H4 (cell line): ENCODE measurements at regions not wholly inside any gene's neighbourhood (a gene's known extent, or its start where the extent isn't known, plus 50 kb on each side); places are given as distances from the start of the nearest gene placed in this dataset.
"Not testable (repeated sequence)": the region's sequence is repeated elsewhere in the genome, so short reads cannot be mapped to it uniquely, and the experiment has no call there.

Source experiments
- DNase-seq: peaks from one replicate; pipeline ENCODE4 v3.0.0-alpha.2; 2015; ENCODE audit warnings: low spot score

DNA sequence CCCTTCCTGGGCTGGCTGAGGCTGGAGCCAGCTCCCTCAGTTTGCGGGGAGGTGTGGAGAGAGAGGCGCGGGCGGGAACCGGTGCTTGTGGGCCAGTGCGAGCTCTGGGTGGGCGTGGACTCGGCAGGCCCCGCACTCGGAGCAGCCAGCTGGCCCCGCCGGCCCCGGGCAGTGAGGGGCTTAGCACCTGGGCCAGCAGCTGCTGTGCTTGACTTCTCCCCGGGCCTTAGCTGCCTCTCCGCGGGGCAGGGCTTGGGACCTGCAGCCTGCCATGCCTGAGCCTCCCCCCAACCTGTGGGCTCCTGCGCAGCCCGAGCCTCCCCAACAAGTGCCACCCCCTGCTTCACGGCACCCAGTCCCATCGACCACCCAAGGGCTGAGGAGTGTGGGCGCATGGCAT, 81.6 kb upstream of the CCNG1 start:
- DNase-seq = not testable (repeated sequence)

DNA sequence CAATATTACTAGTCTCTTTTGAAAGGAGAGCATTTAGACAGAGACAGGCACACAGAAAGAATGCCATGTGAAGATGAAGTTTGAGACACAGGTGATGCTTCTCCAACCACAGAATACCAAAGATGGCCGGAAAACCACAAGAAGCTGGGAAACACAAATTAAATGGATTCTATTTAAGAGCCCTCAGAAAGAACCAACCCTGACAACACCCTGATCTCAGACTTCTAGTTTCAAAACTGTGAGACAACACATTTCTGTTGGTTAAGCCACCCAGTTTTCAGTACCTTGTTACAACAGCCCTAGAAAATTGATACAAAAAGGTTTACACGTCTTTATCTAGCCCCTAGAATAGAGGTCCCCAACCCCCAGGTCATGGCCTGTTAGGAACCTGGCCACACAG, 79.8 kb upstream of the CCNG1 start:
- no peak for DNase-seq

DNA sequence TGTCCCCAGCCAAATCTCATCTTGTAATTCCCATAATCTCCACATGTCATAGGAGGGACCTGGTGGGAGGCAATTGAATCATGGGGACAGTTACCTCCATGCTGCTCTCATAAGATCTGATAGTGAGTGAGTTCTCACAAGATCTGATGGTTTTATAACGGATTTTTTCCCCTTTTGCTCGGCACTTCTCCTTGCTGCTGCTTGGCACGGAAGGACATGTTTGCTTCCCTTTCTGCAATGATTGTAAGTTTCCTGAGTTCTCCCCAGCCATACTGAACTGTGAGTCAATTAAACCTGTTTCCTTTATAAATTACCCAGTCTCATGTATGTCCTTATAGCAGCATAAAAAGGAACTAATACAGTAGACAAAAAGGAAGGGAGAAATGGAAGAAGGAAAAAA, 76.7 kb upstream of the CCNG1 start:
- no peak for DNase-seq

DNA sequence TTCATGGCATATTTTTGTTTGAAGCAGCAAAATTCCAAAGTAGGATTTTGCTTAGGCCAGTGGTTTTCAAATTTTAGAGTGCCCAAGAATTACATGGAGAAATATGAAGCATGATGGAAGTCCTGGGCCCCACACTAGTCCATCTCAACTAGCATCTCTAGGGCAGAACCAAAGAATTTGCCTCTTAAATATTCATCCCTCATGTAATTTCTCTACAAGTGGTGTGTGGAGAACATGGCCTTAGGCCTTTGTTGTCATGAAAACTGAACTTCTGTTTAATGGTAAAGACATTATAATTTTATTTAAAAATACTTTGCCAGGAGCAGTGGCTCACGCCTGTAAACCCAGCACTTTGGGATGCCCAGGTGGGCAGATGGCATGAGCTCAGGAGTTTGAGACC, 75.9 kb upstream of the CCNG1 start:
- no peak for DNase-seq

DNA sequence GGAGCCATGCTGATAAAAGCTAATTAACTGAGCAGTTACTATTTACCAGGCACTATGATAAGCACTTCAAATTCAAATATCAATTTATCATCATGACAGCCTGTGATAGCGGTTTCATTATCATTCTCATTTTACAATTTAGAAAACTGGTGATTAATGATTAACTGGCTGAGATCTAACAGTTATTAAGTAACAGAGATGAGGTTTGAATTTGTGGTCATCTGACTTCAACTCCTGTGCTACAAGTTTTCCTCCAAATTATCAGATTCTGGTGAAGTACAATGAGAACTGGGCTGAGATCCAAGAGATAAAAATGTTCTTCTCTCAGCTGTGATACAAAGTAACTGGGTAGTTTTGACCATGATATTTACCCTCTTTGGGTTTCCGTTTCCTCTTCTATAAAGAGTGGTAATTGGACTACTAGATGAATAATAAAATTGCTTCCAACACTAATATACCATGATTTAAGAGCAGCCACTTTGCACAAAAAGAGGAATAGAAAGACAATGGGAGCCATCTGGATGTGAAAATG, 74.5 kb upstream of the CCNG1 start:
- DNase-seq = no peak

DNA sequence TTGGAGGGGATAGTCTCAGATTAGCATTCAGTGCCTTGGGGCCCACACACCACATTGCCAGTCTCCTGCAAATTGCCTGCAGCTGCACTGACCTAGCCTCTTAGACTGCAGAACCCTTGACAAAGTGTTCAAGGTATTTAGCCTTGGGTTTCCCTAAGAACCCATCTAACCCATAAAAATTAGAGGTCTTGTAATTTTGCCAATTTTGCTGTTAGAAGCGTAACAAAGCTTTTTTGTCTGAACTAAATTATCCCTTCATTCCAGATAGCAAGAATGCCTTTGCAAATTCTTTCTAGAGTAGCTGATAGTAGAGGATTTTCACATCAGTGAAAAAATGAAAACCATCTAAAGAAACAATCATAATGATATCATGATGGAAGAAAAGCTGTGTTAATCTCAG, 74.0 kb upstream of the CCNG1 start:
- DNase-seq = no peak

DNA sequence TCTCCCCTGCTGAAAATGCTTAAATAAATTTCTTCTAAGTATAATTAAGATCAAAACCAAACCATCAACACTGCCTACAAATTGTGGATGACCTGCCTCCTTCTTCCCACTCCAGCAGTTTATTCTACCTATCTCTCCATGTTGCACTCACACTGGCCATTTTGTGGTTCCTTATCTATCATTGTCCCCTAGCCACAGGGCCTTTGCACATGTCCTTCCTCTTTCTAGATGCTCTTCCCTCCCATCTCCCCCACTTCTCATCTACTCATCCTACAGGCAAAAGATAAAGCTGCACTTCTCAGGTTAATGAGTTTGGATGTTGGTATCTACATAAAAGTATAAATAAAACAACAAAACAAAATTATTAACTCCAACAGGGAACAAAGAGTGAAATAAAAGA, 70.6 kb upstream of the CCNG1 start:
- no peak for DNase-seq

DNA sequence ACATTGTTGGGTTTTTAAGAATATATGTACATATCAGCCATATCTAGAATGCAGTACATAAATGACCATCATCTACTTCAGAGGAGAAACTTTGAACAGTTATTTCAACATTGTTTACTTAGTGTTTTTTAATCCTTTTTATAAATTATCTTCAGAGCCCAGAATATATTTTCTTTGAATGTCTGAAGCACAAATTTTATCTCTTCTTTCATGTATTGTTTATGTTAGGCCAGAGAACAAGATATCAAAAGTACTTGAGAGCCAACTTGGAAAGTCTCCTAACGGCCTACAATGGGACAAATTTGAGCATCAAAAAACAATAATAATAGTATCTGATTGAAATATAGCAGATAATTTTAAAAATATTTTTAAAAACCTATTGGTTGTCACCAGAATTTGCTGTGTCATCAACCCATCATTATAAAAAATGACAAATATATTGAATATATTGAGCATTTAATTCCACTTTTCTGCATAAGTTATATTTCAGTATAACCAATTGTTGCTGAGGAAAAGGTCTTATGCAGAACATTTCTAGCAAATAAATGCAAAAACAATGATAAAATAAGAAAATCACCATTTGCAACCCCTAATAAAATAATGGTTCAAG, 67.5 kb upstream of the CCNG1 start:
- DNase-seq = no peak

DNA sequence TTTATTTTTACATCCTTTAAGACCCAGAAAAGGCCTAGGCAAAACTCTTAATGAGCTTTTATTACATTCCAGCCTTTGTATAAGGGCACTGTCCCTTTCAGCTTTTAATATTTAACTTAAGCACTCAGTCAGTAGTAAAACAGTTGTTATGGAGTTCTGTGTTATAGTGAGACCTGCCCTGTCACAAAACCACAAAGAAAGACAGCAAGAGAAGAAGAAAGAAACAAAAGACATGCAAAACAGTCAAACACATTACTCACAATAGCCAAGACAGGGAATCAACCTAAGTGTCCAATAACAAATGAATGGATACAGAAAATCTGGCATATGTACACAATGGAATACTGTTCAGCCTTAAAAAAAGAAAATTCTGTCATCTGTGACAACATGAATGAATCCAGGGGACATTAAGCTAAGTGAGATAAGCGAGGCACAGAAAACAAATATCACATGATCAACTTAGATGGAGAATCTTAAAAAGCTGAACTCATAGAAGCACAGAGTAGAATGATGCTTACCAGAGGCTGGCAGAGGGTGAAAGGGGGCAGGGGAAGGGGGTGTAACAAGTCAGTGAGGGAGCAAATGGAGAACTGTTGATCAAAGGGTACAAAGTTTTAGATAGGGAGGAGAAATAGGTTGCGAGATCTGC, 63.8 kb upstream of the CCNG1 start:
- DNase-seq = no peak

DNA sequence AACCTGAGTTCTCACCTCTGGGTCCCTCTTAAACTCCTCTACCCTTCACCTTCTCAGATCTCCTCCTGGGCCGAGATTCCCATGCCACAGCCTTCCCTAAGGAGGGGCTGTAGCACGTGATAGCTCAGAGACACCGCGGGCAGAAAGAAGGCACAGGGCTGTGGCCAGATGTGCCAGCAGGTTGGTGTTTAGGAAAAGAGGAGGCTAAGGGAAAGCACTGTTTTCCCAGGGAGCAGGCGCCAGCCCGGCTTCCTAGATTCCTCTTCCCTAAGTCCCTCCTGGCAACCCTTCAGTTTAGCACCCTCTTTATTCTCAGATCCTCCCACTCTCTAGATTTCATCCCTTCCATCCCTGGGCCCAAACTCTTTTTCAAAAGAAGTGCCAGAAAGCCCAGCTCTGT, 59.4 kb upstream of the CCNG1 start:
- no peak for DNase-seq

DNA sequence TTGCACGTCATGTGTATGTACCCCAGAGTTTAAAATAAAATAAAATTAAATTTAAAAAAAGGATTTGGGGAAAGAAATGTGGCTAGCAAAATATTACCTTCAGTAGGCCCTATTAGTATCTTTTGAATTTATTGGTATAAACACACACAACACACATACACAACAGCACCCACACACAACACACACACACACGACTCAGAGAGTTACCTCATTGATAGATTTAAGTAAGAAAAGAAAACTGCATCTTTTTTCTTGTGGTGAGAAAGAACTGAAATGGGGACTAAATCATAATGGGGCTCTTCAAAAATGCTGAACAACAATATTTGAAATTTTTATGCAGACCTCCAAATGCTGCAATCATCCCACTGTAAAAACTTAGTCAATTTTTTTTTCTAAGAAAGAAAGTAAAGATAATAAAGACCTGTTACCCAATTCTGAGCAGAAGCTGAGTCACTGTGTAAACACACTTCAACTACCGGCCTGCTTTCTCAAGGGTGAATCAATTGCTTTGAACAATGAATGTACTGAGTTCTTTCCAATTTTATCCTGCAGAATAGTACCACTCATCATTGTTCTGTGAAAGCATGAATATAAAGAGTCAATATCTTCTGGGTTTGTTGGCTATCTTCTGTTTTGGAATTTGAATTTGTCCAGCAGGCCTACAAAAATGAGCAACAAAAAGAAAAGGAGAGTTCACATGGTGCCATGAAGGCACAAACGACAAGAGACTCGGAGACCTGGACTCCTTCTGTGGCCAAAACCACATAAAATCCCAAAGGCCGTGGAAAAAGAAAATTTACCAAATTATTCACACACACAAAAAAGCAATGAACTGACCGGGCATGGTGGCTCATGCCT, 57.9 kb upstream of the CCNG1 start:
- DNase-seq = peak; percentile 78

DNA sequence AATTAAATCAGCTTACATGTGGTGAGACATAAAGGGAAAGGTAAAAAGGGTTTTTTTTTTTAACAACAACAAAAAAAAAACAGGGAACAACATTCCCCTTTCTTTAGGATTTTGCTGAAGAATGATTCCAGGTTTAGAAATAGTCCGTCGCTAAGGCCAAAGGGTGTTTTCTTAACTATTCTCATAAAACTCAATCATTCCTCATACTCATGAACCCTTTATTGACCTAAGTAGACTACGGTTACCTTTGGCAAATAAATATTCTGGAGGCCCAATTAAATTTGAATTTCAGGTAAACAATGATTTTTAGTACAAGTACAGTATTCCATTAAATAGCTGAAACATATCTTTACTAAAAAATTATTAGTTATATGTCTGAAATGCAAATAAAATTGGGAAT, 55.6 kb upstream of the CCNG1 start:
- DNase-seq = no peak

DNA sequence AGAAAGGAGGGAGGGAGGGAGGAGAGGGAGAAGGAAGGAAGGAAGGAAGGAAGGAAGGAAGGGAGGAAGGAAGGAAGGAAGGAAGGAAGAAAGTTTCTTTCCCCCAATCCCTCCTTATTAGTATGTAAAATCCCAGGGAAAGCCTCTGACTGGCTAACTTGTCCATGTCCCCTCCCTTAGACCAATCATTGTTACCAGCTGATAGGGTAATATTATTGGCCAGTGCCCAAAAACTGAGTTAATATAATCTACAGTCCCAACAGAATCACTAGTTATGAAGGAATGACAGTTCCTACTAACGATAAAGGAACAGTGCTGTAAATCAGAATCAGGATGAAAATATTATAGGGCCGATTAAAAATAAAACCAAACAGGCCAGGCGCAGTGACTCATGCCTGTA, 53.6 kb upstream of the CCNG1 start:
- DNase-seq = no peak

DNA sequence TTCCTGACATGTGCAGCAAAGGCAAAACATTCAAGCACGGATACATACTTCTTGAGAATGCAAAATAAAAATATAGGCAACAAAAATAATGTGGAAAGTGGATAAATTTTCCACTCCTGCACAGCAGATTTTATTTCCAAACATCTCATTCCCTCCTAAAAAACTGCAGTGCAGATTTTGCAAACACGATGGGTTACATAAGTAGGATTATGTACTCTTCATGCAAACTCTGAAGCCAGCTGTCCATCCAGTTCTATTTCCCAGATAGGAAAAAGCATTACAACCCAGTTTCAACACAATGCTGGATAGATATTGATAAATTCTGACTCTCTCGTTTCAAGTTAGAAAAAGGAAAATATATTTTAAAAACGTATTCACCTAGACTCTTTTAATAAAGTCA, 52.7 kb upstream of the CCNG1 start:
- no peak for DNase-seq

DNA sequence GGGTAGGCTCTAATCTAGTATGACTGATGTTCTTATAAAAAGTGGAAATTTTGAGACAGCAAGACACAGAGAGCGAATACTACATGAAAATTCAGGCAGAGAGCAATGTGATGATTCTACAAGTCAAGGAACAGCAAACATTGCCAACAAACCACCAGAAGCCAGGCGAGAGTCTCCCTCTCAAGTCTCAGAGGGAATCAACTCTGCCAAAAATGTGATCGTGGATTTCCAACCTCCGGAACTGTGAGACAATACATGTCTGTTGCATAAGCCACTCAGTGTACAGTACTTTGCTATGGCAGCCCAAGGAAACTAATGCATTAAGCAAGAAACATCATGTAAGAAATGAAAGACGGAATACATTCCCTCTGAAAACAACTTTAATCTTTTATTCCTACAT, 52.1 kb upstream of the CCNG1 start:
- DNase-seq = no peak

DNA sequence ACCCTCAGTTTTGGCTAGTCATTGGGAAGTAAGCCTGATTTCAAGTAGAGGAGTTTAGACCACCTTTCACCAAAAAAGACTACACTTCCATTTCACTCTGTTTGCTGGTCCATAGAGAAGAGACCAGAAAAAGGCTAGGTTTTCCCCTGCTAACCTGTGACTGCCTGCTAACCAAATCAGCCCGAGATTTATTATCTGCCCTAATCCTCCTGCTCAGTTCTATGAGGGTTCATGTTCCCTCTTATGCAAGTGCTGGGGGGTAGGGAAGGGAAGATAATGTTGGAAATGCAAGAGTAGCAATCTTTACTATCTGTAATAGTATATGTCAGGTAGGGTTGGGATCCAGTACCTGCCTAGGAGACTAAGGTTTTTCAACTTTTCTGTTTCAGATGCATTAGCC, 51.6 kb upstream of the CCNG1 start:
- DNase-seq = no peak

DNA sequence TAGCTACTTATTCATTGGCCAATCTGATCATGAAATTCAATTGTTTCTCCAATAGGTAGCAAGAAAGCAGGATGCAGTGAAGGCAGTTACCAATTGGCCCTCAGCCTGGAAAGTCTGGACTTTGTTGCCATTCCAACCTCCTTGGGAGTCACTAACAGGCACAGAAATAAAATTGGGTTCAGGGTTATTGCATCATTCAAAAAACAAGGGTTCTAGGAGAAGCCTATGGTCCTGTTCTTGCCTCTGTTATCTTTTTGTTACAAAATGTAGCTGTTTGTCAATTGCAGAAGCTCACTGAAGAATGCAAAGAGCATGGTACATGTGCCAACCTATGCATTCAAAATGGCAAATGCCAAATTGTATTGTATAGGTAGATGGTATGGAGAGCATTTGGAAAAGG, 51.0 kb upstream of the CCNG1 start:
- DNase-seq = no peak

DNA sequence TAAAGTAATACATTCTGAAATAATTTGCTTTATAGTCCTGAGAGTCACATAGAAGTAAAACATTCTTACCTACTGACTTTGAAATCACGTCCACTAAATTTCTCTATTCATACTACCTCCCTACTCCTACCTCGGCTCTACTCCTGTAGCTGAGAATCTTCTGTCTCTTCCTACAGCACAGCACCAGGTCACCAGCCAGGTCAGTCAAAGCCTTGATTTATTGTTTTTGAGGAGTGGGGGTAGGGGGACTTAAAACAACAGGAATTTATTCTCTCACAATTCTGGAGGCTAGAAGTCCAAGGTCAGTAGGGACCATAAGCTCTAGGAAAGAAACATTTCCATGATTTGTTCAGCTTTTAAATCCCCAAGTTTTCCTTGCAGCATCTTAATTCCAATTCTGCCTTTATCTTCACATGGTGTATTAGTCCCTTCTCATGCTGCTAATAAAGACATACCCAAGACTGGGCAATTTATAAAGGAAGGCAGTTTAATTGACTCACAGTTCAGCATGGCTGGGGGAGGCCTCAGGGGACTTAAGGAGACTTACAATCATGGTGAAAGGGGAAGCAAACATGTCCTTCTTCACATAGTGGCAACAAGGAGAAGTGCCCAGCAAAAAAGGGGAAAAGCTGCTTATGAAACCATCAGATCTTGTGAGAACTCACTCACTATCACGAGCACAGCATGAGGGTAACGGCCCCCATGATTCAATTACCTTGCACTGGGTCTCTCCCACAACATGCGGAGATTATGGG, 49.6 kb upstream of the CCNG1 start:
- no peak for DNase-seq
